ENCODE measurements at regions not wholly inside any gene's neighbourhood (a gene's known extent, or its start where the extent isn't known, plus 50 kb on each side); places are given as distances from the start of the nearest gene placed in this dataset.

DNA sequence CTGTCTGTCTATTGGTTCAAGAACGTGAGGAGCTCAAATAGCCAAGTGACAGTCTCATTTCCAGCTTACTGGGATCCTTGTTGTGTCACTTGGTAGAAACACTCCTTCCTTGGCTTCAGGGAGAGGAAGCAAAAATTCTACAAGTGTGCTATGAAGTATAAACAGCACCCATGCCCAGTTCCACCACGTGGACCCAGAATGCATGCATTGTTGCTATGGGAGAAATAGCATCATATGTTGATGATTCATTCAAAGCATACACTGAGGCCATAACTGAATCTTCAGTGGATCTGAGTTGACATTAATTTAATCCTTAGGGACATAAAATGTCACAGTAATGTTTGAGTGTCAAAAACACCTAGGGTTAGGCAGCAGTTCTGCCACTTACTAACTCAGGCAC is 199.0 kb upstream of the RXFP2 start:
- Histone ChIP-seq H4K20me1 (ENCODE audit: control insufficient read depth, extremely low read depth, insufficient read depth, low read length) (no peaks in the 10 kb centered on the region), H2AFZ (ENCODE audit: low read length) (no peak overlapping the region), H3K36me3 (ENCODE audit: control insufficient read depth, insufficient read depth, low read length) (no peaks in the 10 kb centered on the region), H3K4me3 (replicated peaks in 1 of 4; ENCODE audit: control extremely low read depth in 1 of 4, insufficient read depth in 1 of 4, low read depth in 3 of 4, low read length in 4 of 4) (no peak overlapping the region), H3K4me1 (ENCODE audit: control insufficient read depth, extremely low read depth, insufficient read depth, low read length) (no peaks in the 10 kb centered on the region), H3K9me3 (ENCODE audit: control insufficient read depth, insufficient read depth, low read depth, low read length) (no peaks in the 10 kb centered on the region), H3K79me2 (ENCODE audit: control insufficient read depth, insufficient read depth, low read length) (no peaks in the 10 kb centered on the region), H3K9ac (ENCODE audit: insufficient read depth, low read length) (no peak overlapping the region), H3K4me2 (ENCODE audit: extremely low read depth, insufficient read depth, low read length) (no peak overlapping the region), H3K27me3 (ENCODE audit: control insufficient read depth, insufficient read depth, low read length) (peaks cover 7% of the 10 kb centered on the region), H3K27ac (ENCODE audit: insufficient read depth, low read length) (no peak overlapping the region)
- TF ChIP-seq, protein P1, sequence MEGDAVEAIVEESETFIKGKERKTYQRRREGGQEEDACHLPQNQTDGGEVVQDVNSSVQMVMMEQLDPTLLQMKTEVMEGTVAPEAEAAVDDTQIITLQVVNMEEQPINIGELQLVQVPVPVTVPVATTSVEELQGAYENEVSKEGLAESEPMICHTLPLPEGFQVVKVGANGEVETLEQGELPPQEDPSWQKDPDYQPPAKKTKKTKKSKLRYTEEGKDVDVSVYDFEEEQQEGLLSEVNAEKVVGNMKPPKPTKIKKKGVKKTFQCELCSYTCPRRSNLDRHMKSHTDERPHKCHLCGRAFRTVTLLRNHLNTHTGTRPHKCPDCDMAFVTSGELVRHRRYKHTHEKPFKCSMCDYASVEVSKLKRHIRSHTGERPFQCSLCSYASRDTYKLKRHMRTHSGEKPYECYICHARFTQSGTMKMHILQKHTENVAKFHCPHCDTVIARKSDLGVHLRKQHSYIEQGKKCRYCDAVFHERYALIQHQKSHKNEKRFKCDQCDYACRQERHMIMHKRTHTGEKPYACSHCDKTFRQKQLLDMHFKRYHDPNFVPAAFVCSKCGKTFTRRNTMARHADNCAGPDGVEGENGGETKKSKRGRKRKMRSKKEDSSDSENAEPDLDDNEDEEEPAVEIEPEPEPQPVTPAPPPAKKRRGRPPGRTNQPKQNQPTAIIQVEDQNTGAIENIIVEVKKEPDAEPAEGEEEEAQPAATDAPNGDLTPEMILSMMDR (conservative IDR thresholded peaks at IDR 0.05 in 1 of 2, IDR thresholded peaks at IDR 0.05 in 1 of 2; ENCODE audit: low read depth in 1 of 2, low read length in 2 of 2): no peak
- TF ChIP-seq EZH2 (IDR thresholded peaks at IDR 0.05; ENCODE audit: low read length, missing control alignments): no peak
- DNase-seq (ENCODE audit: low read depth in 2 of 2): no peak

DNA sequence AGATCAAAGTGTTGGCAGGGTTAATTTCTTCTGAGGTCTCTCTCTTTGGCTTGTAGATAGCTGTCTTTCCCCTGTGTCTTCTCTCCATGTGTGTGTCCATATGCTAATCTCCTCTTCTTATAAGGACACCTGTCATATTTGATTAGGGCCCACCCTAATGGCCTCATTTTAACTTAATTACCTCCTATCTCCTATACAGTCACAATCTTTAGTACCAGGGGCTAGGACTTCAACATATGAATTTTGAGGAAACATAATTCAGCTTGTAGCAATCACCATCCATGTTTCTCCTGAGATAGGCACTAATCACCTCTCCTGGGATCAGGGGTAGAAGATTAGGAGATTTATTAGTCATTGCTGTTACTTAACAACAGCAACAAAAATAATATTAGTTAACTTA is 196.1 kb upstream of the RXFP2 start:
- H3K36me3 ChIP-seq (ENCODE audit: control insufficient read depth, insufficient read depth, low read length): no peaks in the 10 kb centered on the region
- H3K27ac ChIP-seq (ENCODE audit: insufficient read depth, low read length): no peak overlapping the region
- no peak overlapping the region for H3K4me3 ChIP-seq (replicated peaks in 1 of 4; ENCODE audit: control extremely low read depth in 1 of 4, insufficient read depth in 1 of 4, low read depth in 3 of 4, low read length in 4 of 4)
- H4K20me1 ChIP-seq (ENCODE audit: control insufficient read depth, extremely low read depth, insufficient read depth, low read length): no peaks in the 10 kb centered on the region
- H3K79me2 ChIP-seq (ENCODE audit: control insufficient read depth, insufficient read depth, low read length): no peaks in the 10 kb centered on the region
- H3K9ac ChIP-seq (ENCODE audit: insufficient read depth, low read length): no peak overlapping the region
- H3K9me3 ChIP-seq (ENCODE audit: control insufficient read depth, insufficient read depth, low read depth, low read length): no peaks in the 10 kb centered on the region
- H3K4me2 ChIP-seq (ENCODE audit: extremely low read depth, insufficient read depth, low read length): no peak overlapping the region
- no peak for DNase-seq (ENCODE audit: low read depth in 2 of 2)
- no peak overlapping the region for H2AFZ ChIP-seq (ENCODE audit: low read length)
- peaks cover 3% of the 10 kb centered on the region for H3K27me3 ChIP-seq (ENCODE audit: control insufficient read depth, insufficient read depth, low read length)
- no peaks in the 10 kb centered on the region for H3K4me1 ChIP-seq (ENCODE audit: control insufficient read depth, extremely low read depth, insufficient read depth, low read length)
- TF ChIP-seq, protein P1 (conservative IDR thresholded peaks at IDR 0.05 in 1 of 2, IDR thresholded peaks at IDR 0.05 in 1 of 2; ENCODE audit: low read depth in 1 of 2, low read length in 2 of 2): no peak
- no peak for TF ChIP-seq EZH2 (IDR thresholded peaks at IDR 0.05; ENCODE audit: low read length, missing control alignments)

DNA sequence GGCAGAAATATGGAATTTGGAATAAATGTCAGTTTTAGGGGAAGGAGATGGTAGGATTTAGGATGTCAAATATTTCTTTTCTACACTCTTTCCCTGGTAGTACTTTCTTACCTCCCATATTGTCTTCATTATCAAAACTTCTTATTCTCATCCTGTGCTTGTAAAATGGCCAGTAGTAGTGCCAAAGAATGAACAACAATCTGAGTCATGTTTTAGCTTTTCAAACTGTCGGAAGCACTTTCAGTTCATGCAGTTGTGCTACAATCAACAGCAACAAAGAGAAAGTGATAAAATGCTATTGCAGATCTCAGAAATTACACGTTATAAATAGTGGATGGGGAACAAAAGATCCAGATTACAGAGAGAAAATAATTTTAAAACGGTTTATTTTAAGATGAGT is 193.7 kb upstream of the RXFP2 start:
- no peak for TF ChIP-seq EZH2 (IDR thresholded peaks at IDR 0.05; ENCODE audit: low read length, missing control alignments)
- TF ChIP-seq, protein P1 (conservative IDR thresholded peaks at IDR 0.05 in 1 of 2, IDR thresholded peaks at IDR 0.05 in 1 of 2; ENCODE audit: low read depth in 1 of 2, low read length in 2 of 2): no peak
- Histone ChIP-seq H3K79me2 (ENCODE audit: control insufficient read depth, insufficient read depth, low read length) (no peaks in the 10 kb centered on the region), H3K4me3 (replicated peaks in 1 of 4; ENCODE audit: control extremely low read depth in 1 of 4, insufficient read depth in 1 of 4, low read depth in 3 of 4, low read length in 4 of 4) (no peak overlapping the region), H3K27me3 (ENCODE audit: control insufficient read depth, insufficient read depth, low read length) (peaks cover 3% of the 10 kb centered on the region), H3K9me3 (ENCODE audit: control insufficient read depth, insufficient read depth, low read depth, low read length) (no peaks in the 10 kb centered on the region), H3K27ac (ENCODE audit: insufficient read depth, low read length) (no peak overlapping the region), H3K4me1 (ENCODE audit: control insufficient read depth, extremely low read depth, insufficient read depth, low read length) (no peaks in the 10 kb centered on the region), H2AFZ (ENCODE audit: low read length) (no peak overlapping the region), H3K36me3 (ENCODE audit: control insufficient read depth, insufficient read depth, low read length) (no peaks in the 10 kb centered on the region), H3K9ac (ENCODE audit: insufficient read depth, low read length) (no peak overlapping the region), H4K20me1 (ENCODE audit: control insufficient read depth, extremely low read depth, insufficient read depth, low read length) (no peaks in the 10 kb centered on the region), H3K4me2 (ENCODE audit: extremely low read depth, insufficient read depth, low read length) (no peak overlapping the region)
- DNase-seq (ENCODE audit: low read depth in 2 of 2): peak in 1 of 2 donors; percentile 6

Data from fibroblast of lung (primary cell).